HepG2 (cell line): ENCODE measurements at regions not wholly inside any gene's neighbourhood (a gene's known extent, or its start where the extent isn't known, plus 50 kb on each side); places are given as distances from the start of the nearest gene placed in this dataset.

ENCODE experiments used
- ATRX ChIP-seq: sonication (generic); formaldehyde crosslinking; IDR thresholded peaks from 2 replicates; pipeline ENCODE4 v1.4.0; 2020; ENCODE audit warnings: missing genetic modification reagents, borderline replicate concordance
- CBFB ChIP-seq: sonication (generic); formaldehyde crosslinking; IDR thresholded peaks from 2 replicates; pipeline ENCODE4 v1.4.0; 2020; ENCODE audit warnings: missing genetic modification reagents
- CEBPG ChIP-seq: IDR thresholded peaks from 2 replicates; pipeline ENCODE4 v1.6.1; 2016
- FOXK2 ChIP-seq: fragments of 450-650 bp; IDR thresholded peaks from 2 replicates; pipeline ENCODE4 v1.6.1; 2016
- MXD4 ChIP-seq: IDR thresholded peaks from 2 replicates; pipeline ENCODE4 v1.6.1; 2016; ENCODE audit warnings: mild to moderate bottlenecking, missing biosample characterization, missing genetic modification reagents
- NR2F1 ChIP-seq, 2 experiments: fragments of 450-650 bp in 1 of 2; formaldehyde crosslinking in 1 of 2; IDR thresholded peaks; 2 replicates each; pipeline versions ENCODE4 v1.5.0 to v1.6.1; 2016 to 2020; ENCODE audit warnings: mild to moderate bottlenecking in 1 of 2, missing compliant biosample characterization in 1 of 2, missing genetic modification reagents in 1 of 2, moderate library complexity in 1 of 2
- SAFB2 ChIP-seq: sonication (generic); formaldehyde crosslinking; IDR thresholded peaks from 2 replicates; pipeline ENCODE4 v1.5.1; 2020; ENCODE audit warnings: missing genetic modification reagents, low read depth, mild to moderate bottlenecking, borderline replicate concordance
- ZNF282 ChIP-seq: fragments of 450-650 bp; IDR thresholded peaks from 2 replicates; pipeline ENCODE4 v1.6.1; 2018; ENCODE audit not compliant: partially characterized antibody
- ZNF33B ChIP-seq: sonication (generic); formaldehyde crosslinking; IDR thresholded peaks from 2 replicates; pipeline ENCODE4 v1.5.1; 2020; ENCODE audit warnings: mild to moderate bottlenecking, missing genetic modification reagents
- TF ChIP-seq, protein P1 (sequence below): sonication (generic); formaldehyde crosslinking; IDR thresholded peaks from 2 replicates; pipeline ENCODE4 v1.4.0; 2020; ENCODE audit warnings: mild to moderate bottlenecking, missing genetic modification reagents
- TF ChIP-seq, protein P2 (sequence below): sonication (generic); formaldehyde crosslinking; IDR thresholded peaks from 2 replicates; pipeline ENCODE4 v1.4.0; 2020; ENCODE audit warnings: missing genetic modification reagents
- TF ChIP-seq, protein P3 (sequence below): sonication (generic); formaldehyde crosslinking; IDR thresholded peaks from 2 replicates; pipeline ENCODE4 v1.4.0; 2020; ENCODE audit warnings: missing genetic modification reagents, borderline replicate concordance
- TF ChIP-seq, protein P4 (sequence below): sonication (generic); formaldehyde crosslinking; IDR thresholded peaks from 2 replicates; pipeline ENCODE4 v1.4.0; 2020; ENCODE audit warnings: missing genetic modification reagents

DNA sequence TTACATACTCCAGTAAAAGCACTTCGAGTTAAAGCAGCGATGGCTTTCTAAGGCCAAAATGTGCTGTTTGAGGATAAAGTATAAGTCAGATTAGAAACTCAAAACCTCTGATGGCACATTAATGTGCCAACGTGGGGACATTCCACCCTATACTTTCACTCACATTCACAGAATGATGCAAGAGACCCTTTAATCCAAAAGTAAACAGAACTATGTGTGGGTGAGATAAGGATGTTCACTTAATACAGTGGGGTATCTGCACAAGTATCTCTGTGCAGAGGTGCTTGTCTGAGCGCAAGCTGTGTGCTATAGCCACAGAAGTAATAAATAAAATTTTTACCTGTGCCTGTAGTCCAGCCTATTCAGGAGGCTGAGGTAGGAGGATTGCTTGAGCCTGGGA, 100.3 kb upstream of the CHL1 start (continued):
- TF ChIP-seq, protein P1, sequence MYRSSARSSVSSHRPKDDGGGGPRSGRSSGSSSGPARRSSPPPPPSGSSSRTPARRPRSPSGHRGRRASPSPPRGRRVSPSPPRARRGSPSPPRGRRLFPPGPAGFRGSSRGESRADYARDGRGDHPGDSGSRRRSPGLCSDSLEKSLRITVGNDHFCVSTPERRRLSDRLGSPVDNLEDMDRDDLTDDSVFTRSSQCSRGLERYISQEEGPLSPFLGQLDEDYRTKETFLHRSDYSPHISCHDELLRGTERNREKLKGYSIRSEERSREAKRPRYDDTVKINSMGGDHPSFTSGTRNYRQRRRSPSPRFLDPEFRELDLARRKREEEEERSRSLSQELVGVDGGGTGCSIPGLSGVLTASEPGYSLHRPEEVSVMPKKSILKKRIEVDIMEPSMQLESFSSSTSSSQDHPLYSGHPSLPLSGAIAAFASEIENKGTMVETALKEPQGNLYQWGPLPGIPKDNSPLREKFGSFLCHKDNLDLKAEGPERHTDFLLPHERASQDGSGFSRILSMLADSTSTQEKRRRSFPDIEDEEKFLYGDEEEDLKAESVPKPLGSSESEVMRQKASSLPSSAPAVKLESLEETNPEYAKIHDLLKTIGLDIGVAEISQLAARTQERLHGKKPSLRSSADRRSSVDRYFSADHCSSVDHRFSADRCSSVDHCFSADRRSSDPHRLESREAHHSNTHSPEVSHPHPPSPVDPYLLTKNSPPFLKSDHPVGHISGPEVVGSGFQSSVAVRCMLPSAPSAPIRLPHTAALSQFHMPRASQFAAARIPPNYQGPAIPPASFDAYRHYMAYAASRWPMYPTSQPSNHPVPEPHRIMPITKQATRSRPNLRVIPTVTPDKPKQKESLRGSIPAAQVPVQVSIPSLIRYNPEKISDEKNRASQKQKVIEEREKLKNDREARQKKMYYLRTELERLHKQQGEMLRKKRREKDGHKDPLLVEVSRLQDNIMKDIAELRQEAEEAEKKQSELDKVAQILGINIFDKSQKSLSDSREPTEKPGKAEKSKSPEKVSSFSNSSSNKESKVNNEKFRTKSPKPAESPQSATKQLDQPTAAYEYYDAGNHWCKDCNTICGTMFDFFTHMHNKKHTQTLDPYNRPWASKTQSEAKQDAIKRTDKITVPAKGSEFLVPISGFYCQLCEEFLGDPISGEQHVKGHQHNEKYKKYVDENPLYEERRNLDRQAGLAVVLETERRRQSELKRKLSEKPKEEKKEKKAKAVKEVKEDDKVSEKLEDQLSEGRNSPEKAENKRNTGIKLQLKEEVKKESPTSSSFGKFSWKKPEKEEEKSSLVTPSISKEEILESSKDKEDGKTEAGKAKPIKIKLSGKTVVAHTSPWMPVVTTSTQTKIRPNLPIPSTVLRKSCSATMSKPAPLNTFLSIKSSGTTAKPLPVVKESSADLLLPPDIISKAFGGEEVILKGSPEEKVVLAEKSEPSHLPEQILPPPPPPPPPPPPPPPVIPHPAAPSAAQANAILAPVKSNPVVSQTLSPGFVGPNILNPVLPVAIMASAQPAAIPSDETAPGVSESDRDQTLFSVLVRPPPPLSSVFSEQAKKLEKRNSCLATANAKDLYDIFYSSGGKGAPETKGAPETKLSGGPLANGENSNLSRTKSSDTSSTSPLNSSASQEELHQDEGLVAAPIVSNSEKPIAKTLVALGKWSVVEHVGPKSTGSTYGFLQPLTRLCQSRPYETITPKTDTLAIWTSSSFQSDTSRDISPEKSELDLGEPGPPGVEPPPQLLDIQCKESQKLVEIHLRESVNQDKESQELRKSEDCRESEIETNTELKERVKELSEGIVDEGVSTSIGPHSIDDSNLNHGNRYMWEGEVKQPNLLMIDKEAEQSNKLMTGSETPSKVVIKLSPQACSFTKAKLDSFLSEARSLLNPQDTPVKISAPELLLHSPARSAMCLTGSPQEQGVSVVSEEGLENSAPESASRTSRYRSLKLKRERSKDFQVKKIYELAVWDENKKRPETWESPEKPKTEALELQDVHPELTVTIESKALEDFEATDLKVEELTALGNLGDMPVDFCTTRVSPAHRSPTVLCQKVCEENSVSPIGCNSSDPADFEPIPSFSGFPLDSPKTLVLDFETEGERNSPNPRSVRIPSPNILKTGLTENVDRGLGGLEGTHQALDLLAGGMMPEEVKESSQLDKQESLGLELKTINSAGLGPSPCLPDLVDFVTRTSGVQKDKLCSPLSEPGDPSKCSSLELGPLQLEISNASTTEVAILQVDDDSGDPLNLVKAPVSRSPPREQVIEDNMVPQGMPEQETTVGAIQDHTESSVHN (CRISPR knock-in tag), result no peak
- TF ChIP-seq ZNF33B (CRISPR knock-in tag) (no peak), ZNF282 (no peak), CEBPG (CRISPR knock-in tag) (peak; percentile 61), FOXK2 (no peak), ATRX (CRISPR knock-in tag) (no peak), MXD4 (no peak), CBFB (CRISPR knock-in tag) (no peak), NR2F1 (CRISPR knock-in tag; IDR thresholded peaks at IDR 0.05) (no peak), SAFB2 (CRISPR knock-in tag) (no peak)
- TF ChIP-seq, protein P2, sequence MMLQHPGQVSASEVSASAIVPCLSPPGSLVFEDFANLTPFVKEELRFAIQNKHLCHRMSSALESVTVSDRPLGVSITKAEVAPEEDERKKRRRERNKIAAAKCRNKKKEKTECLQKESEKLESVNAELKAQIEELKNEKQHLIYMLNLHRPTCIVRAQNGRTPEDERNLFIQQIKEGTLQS (CRISPR knock-in tag), result no peak
- TF ChIP-seq, protein P3, sequence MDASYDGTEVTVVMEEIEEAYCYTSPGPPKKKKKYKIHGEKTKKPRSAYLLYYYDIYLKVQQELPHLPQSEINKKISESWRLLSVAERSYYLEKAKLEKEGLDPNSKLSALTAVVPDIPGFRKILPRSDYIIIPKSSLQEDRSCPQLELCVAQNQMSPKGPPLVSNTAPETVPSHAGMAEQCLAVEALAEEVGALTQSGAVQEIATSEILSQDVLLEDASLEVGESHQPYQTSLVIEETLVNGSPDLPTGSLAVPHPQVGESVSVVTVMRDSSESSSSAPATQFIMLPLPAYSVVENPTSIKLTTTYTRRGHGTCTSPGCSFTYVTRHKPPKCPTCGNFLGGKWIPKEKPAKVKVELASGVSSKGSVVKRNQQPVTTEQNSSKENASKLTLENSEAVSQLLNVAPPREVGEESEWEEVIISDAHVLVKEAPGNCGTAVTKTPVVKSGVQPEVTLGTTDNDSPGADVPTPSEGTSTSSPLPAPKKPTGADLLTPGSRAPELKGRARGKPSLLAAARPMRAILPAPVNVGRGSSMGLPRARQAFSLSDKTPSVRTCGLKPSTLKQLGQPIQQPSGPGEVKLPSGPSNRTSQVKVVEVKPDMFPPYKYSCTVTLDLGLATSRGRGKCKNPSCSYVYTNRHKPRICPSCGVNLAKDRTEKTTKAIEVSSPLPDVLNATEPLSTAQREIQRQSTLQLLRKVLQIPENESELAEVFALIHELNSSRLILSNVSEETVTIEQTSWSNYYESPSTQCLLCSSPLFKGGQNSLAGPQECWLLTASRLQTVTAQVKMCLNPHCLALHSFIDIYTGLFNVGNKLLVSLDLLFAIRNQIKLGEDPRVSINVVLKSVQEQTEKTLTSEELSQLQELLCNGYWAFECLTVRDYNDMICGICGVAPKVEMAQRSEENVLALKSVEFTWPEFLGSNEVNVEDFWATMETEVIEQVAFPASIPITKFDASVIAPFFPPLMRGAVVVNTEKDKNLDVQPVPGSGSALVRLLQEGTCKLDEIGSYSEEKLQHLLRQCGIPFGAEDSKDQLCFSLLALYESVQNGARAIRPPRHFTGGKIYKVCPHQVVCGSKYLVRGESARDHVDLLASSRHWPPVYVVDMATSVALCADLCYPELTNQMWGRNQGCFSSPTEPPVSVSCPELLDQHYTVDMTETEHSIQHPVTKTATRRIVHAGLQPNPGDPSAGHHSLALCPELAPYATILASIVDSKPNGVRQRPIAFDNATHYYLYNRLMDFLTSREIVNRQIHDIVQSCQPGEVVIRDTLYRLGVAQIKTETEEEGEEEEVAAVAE (CRISPR knock-in tag), result no peak
- TF ChIP-seq, protein P4, sequence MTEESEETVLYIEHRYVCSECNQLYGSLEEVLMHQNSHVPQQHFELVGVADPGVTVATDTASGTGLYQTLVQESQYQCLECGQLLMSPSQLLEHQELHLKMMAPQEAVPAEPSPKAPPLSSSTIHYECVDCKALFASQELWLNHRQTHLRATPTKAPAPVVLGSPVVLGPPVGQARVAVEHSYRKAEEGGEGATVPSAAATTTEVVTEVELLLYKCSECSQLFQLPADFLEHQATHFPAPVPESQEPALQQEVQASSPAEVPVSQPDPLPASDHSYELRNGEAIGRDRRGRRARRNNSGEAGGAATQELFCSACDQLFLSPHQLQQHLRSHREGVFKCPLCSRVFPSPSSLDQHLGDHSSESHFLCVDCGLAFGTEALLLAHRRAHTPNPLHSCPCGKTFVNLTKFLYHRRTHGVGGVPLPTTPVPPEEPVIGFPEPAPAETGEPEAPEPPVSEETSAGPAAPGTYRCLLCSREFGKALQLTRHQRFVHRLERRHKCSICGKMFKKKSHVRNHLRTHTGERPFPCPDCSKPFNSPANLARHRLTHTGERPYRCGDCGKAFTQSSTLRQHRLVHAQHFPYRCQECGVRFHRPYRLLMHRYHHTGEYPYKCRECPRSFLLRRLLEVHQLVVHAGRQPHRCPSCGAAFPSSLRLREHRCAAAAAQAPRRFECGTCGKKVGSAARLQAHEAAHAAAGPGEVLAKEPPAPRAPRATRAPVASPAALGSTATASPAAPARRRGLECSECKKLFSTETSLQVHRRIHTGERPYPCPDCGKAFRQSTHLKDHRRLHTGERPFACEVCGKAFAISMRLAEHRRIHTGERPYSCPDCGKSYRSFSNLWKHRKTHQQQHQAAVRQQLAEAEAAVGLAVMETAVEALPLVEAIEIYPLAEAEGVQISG, result no peak
